ENCODE measurements at regions not wholly inside any gene's neighbourhood (a gene's known extent, or its start where the extent isn't known, plus 50 kb on each side); places are given as distances from the start of the nearest gene placed in this dataset.

- H3K4me3 ChIP-seq (ENCODE audit: control insufficient read depth, low read depth, low read length), result no peak overlapping the region
- TF ChIP-seq, protein P1, sequence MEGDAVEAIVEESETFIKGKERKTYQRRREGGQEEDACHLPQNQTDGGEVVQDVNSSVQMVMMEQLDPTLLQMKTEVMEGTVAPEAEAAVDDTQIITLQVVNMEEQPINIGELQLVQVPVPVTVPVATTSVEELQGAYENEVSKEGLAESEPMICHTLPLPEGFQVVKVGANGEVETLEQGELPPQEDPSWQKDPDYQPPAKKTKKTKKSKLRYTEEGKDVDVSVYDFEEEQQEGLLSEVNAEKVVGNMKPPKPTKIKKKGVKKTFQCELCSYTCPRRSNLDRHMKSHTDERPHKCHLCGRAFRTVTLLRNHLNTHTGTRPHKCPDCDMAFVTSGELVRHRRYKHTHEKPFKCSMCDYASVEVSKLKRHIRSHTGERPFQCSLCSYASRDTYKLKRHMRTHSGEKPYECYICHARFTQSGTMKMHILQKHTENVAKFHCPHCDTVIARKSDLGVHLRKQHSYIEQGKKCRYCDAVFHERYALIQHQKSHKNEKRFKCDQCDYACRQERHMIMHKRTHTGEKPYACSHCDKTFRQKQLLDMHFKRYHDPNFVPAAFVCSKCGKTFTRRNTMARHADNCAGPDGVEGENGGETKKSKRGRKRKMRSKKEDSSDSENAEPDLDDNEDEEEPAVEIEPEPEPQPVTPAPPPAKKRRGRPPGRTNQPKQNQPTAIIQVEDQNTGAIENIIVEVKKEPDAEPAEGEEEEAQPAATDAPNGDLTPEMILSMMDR (IDR thresholded peaks at IDR 0.05; ENCODE audit: control insufficient read depth, insufficient read depth, low read depth, low read length, missing control alignments), result no peak
- DNase-seq (ENCODE audit: low read depth), result no peak
These were observed 208.2 kb downstream of the WDR11 start for GRCh38 chr10:121059351-121059750.

DNA sequence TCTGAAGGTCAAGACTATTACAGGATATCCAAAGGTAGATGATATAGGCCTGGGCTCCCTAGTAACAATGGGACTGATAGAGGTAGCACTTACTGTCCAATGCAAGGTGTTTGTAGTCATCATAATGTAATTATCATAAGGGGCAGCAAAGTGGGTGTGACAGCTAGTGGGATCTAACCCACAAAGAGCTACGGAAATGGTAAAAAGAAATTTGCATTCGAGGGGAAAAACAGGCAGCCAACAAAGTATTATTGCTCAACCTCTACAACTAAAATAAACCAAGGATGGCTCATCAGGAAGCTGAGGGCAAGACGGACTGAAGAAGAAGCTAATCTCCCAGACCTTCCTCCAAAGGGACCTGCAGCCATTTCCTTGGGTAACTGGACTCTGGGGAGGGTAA lies 211.0 kb downstream of the WDR11 start:
- no peak for DNase-seq (ENCODE audit: low read depth)
- TF ChIP-seq, protein P1 (IDR thresholded peaks at IDR 0.05; ENCODE audit: control insufficient read depth, insufficient read depth, low read depth, low read length, missing control alignments), result no peak
- H3K4me3 ChIP-seq (ENCODE audit: control insufficient read depth, low read depth, low read length), result no peak overlapping the region

GRCh38 chr10:121063744-121064143 lies 212.6 kb downstream of the WDR11 start:
- no peak overlapping the region for H3K4me3 ChIP-seq (ENCODE audit: control insufficient read depth, low read depth, low read length)
- no peak for DNase-seq (ENCODE audit: low read depth)

GRCh38 chr10:121064491-121064890 lies 213.3 kb downstream of the WDR11 start:
- no peak overlapping the region for H3K4me3 ChIP-seq (ENCODE audit: control insufficient read depth, low read depth, low read length)
- no peak for DNase-seq (ENCODE audit: low read depth)
- TF ChIP-seq, protein P1 (IDR thresholded peaks at IDR 0.05; ENCODE audit: control insufficient read depth, insufficient read depth, low read depth, low read length, missing control alignments), result no peak

More at GRCh38 chr10:121063744-121064143, 212.6 kb downstream of the WDR11 start:
- TF ChIP-seq, protein P1 (IDR thresholded peaks at IDR 0.05; ENCODE audit: control insufficient read depth, insufficient read depth, low read depth, low read length, missing control alignments), result no peak

DNA sequence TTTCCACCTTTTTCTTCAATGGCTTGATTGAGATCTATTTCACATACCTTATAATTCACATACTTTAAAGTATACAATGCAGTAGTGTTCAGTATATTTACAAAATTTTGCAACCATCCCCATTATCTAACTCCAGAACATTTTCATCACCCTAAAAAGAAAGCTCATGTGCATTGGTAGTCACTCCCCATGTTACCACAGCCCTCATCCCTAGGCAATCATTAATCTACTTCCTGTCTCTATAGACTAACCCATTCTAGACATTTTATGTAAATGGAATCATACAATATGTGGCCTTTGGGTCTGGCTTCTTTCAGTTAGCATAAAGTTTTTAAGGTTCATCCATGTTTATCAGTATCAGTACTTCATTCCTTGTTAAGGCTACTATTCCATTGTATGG lies 214.2 kb downstream of the WDR11 start:
- DNase-seq (ENCODE audit: low read depth), result no peak

GRCh38 chr10:121069061-121069850 lies 218.1 kb downstream of the WDR11 start:
- no peak for DNase-seq (ENCODE audit: low read depth)
- TF ChIP-seq, protein P1 (IDR thresholded peaks at IDR 0.05; ENCODE audit: control insufficient read depth, insufficient read depth, low read depth, low read length, missing control alignments), result no peak
- no peak overlapping the region for H3K4me3 ChIP-seq (ENCODE audit: control insufficient read depth, low read depth, low read length)

More for the DNA sequence above, 214.2 kb downstream of the WDR11 start:
- H3K4me3 ChIP-seq (ENCODE audit: control insufficient read depth, low read depth, low read length), result no peak overlapping the region
- TF ChIP-seq, protein P1 (IDR thresholded peaks at IDR 0.05; ENCODE audit: control insufficient read depth, insufficient read depth, low read depth, low read length, missing control alignments), result no peak

Data from AG09309 (cell line).